ENCODE measurements at regions not wholly inside any gene's neighbourhood (a gene's known extent, or its start where the extent isn't known, plus 50 kb on each side); places are given as distances from the start of the nearest gene placed in this dataset.
"Not testable (repeated sequence)": the region's sequence is repeated elsewhere in the genome, so short reads cannot be mapped to it uniquely, and the experiment has no call there.

GRCh38 chr1:229141271-229141670 is 129.6 kb upstream of the RAB4A start:
- DNase-seq = no peak

GRCh38 chr1:229141689-229142377 is 129.1 kb upstream of the RAB4A start:
- no peak for DNase-seq

GRCh38 chr1:229142471-229142870 is 128.4 kb upstream of the RAB4A start:
- no peak for DNase-seq

- DNase-seq = no peak
Observed at GRCh38 chr1:229146647-229147046, 124.3 kb upstream of the RAB4A start.

GRCh38 chr1:229147072-229147471 is 123.8 kb upstream of the RAB4A start:
- DNase-seq = no peak

GRCh38 chr1:229148041-229148671 is 122.8 kb upstream of the RAB4A start:
- DNase-seq = no peak

GRCh38 chr1:229148743-229149142 is 122.2 kb upstream of the RAB4A start:
- DNase-seq = no peak

- DNase-seq = no peak
Observed at GRCh38 chr1:229149435-229149834, 121.5 kb upstream of the RAB4A start.

GRCh38 chr1:229150518-229150917 is 120.4 kb upstream of the RAB4A start:
- no peak for DNase-seq

- DNase-seq = not testable (repeated sequence)
Observed at GRCh38 chr1:229151412-229151811, 119.5 kb upstream of the RAB4A start.

GRCh38 chr1:229152311-229152710 is 118.6 kb upstream of the RAB4A start:
- DNase-seq = no peak

GRCh38 chr1:229153955-229154548 is 116.9 kb upstream of the RAB4A start:
- DNase-seq = no peak

- no peak for DNase-seq
Observed at GRCh38 chr1:229154811-229155210, 116.1 kb upstream of the RAB4A start.

GRCh38 chr1:229155472-229155871 is 115.4 kb upstream of the RAB4A start:
- no peak for DNase-seq

- peak in 1 of 2 experiments; percentile 18 for DNase-seq
Observed at GRCh38 chr1:229156872-229157271, 114.0 kb upstream of the RAB4A start.

GRCh38 chr1:229157480-229157879 is 113.4 kb upstream of the RAB4A start:
- no peak for DNase-seq

- no peak for DNase-seq
Observed at GRCh38 chr1:229158341-229158921, 112.5 kb upstream of the RAB4A start.

- DNase-seq = no peak
Observed at GRCh38 chr1:229158927-229159326, 112.0 kb upstream of the RAB4A start.

GRCh38 chr1:229159668-229160544 is 111.0 kb upstream of the RAB4A start:
- no peak for DNase-seq

- no peak for DNase-seq
Observed at GRCh38 chr1:229161740-229162139, 109.2 kb upstream of the RAB4A start.

- DNase-seq = no peak
Observed at GRCh38 chr1:229162825-229163515, 107.9 kb upstream of the RAB4A start.

GRCh38 chr1:229164348-229164747 is 106.6 kb upstream of the RAB4A start:
- DNase-seq = no peak

Data from NCI-H446 (cell line).